Nephron (organoid): ENCODE measurements at regions not wholly inside any gene's neighbourhood (a gene's known extent, or its start where the extent isn't known, plus 50 kb on each side); places are given as distances from the start of the nearest gene placed in this dataset.

Experiments
- H3K27ac Mint-ChIP-seq, 3 experiments: 2 replicates each; pipeline ENCODE4 v1.8.0; 2020; ENCODE audit warnings: mixed read lengths in 3 of 3, mild to moderate bottlenecking in 2 of 3, moderate library complexity in 1 of 3
- H3K27me3 Mint-ChIP-seq: 2 replicates; pipeline ENCODE4 v1.8.0; 2021; ENCODE audit warnings: low read depth, mild to moderate bottlenecking, moderate library complexity, mixed read lengths
- H3K36me3 Mint-ChIP-seq: 2 replicates; pipeline ENCODE4 v1.8.0; 2020; ENCODE audit warnings: low read depth, mixed read lengths
- H3K4me1 Mint-ChIP-seq: 2 replicates; pipeline ENCODE4 v1.8.0; 2020; ENCODE audit warnings: mixed read lengths
- H3K4me3 Mint-ChIP-seq, 3 experiments: 2 replicates each; pipeline ENCODE4 v1.8.0; 2020; ENCODE audit warnings: mild to moderate bottlenecking in 3 of 3, mixed read lengths in 3 of 3, moderate library complexity in 2 of 3
- H3K9me3 Mint-ChIP-seq: 2 replicates; pipeline ENCODE4 v1.8.0; 2020; ENCODE audit warnings: mixed read lengths
- TF ChIP-seq, protein P1 (sequence below), 3 experiments: fragments of 200-600 bp; sonication (generic); IDR thresholded peaks; one replicate each; pipeline ENCODE4 v1.5.0; 2021; ENCODE audit warnings: antibody characterized with exemption in 3 of 3; ENCODE audit not compliant: unreplicated experiment in 3 of 3

DNA sequence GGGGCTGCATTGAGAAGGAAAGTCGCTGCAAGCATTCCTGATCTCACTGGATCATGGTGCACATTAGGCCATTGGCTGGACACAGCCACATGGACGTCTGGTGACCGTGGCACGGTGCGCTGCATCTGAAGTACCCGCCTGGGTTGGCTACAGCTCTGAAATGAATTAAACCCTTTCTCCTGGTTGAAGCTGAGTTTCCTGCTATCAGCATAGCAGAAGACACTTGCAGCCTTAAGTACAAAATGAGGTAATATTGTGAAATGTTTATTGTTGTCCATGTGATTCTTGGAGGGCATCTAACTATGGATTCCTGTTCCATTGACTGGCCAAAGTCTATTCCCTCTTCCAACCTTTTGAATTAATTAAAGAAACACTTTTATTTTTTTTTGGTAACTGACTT lies 89.8 kb upstream of the ADTRP start:
- Mint-ChIP-seq H3K27me3 (no peaks in the 10 kb centered on the region), H3K4me1 (peaks cover 10% of the 10 kb centered on the region), H3K9me3 (peaks cover 7% of the 10 kb centered on the region)

DNA sequence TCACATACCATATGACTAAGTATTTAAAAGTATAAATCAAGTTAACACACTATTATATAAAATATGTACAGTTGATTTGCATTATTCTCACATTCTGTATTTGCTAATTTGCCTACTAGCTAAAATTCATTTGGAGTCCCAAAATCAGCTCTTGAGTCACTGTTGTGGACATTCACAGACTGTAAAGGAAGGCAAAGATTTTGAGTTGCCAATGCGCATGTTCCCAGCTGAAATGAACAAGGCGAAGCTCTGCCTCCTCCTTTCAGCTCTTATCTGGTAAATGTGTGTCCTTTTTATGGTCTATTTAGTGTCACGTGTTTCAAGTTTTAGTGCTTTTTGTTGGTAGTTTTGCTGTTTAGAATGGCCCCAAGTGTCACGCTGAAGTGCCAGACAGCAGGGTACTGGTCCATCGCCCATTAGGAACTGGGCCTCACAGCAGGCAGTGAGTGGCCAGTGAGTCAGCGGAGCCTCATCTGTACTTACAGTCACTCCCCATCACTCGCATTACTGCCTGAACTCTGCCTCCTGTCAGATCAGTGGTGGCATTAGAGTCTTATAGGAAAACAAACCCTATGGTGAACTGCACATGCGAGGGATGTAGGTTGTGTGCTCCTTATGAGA lies 87.2 kb upstream of the ADTRP start:
- no peaks in the 10 kb centered on the region for H3K27me3 Mint-ChIP-seq
- H3K9me3 Mint-ChIP-seq, result peaks cover 12% of the 10 kb centered on the region
- TF ChIP-seq, protein P1, sequence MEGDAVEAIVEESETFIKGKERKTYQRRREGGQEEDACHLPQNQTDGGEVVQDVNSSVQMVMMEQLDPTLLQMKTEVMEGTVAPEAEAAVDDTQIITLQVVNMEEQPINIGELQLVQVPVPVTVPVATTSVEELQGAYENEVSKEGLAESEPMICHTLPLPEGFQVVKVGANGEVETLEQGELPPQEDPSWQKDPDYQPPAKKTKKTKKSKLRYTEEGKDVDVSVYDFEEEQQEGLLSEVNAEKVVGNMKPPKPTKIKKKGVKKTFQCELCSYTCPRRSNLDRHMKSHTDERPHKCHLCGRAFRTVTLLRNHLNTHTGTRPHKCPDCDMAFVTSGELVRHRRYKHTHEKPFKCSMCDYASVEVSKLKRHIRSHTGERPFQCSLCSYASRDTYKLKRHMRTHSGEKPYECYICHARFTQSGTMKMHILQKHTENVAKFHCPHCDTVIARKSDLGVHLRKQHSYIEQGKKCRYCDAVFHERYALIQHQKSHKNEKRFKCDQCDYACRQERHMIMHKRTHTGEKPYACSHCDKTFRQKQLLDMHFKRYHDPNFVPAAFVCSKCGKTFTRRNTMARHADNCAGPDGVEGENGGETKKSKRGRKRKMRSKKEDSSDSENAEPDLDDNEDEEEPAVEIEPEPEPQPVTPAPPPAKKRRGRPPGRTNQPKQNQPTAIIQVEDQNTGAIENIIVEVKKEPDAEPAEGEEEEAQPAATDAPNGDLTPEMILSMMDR (IDR thresholded peaks at IDR 0.05; ENCODE audit: unreplicated experiment in 3 of 3), result no peak
- H3K36me3 Mint-ChIP-seq, result no peaks in the 10 kb centered on the region
- H3K27ac Mint-ChIP-seq, result no peak overlapping the region
- no peak overlapping the region for H3K4me3 Mint-ChIP-seq
- peaks cover 10% of the 10 kb centered on the region for H3K4me1 Mint-ChIP-seq

More for the DNA sequence above, 89.8 kb upstream of the ADTRP start:
- Mint-ChIP-seq H3K36me3 (no peaks in the 10 kb centered on the region), H3K4me3 (no peak overlapping the region), H3K27ac (no peak overlapping the region)
- TF ChIP-seq, protein P1 (IDR thresholded peaks at IDR 0.05; ENCODE audit: unreplicated experiment in 3 of 3), result no peak

DNA sequence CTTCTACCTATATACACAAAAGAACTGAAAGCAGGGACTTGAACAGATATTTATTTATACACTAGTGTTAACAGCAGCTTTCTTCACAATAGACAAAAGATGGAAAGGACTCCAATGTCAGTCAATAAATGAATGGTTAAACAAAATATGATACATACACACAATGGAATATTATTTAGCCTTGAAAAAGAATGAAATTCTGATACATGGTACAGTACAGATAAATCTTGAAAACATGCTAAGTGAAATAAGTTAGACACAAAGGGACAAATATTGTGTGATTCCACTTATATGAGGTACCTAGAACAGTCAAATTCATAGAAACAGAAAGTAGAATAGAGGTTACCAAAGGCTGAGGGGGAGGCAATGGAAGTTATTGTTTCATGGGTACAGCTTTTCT lies 79.8 kb upstream of the ADTRP start:
- no peak overlapping the region for H3K4me3 Mint-ChIP-seq
- H3K9me3 Mint-ChIP-seq, result peaks cover 5% of the 10 kb centered on the region
- no peaks in the 10 kb centered on the region for H3K36me3 Mint-ChIP-seq

DNA sequence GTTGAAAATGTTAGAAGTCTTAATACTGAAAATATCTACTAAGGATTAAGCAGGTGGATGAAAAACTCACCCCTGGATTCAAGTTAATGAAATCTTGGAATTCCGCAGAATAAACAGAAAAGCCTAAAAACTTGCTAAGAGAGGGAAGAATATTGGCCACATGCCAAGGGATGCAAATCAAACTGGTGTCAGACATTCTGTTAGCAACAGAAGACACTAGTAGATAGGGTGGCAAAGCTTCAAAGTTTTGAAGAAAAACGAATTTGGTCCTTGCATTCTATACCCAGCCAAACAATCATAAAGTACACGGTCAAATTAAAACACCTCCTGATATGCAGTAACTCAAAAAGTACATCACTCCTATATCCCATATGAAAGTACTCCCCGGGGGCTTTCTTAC lies 77.1 kb upstream of the ADTRP start:
- Mint-ChIP-seq H3K27me3 (no peaks in the 10 kb centered on the region), H3K36me3 (no peaks in the 10 kb centered on the region), H3K9me3 (no peaks in the 10 kb centered on the region), H3K4me3 (no peak overlapping the region), H3K27ac (no peak overlapping the region), H3K4me1 (peaks cover 30% of the 10 kb centered on the region)
- TF ChIP-seq, protein P1 (IDR thresholded peaks at IDR 0.05; ENCODE audit: unreplicated experiment in 3 of 3), result no peak

More for the DNA sequence above, 79.8 kb upstream of the ADTRP start:
- no peaks in the 10 kb centered on the region for H3K27me3 Mint-ChIP-seq
- no peak overlapping the region for H3K27ac Mint-ChIP-seq
- H3K4me1 Mint-ChIP-seq, result peaks cover 13% of the 10 kb centered on the region
- TF ChIP-seq, protein P1 (IDR thresholded peaks at IDR 0.05; ENCODE audit: unreplicated experiment in 3 of 3), result no peak

DNA sequence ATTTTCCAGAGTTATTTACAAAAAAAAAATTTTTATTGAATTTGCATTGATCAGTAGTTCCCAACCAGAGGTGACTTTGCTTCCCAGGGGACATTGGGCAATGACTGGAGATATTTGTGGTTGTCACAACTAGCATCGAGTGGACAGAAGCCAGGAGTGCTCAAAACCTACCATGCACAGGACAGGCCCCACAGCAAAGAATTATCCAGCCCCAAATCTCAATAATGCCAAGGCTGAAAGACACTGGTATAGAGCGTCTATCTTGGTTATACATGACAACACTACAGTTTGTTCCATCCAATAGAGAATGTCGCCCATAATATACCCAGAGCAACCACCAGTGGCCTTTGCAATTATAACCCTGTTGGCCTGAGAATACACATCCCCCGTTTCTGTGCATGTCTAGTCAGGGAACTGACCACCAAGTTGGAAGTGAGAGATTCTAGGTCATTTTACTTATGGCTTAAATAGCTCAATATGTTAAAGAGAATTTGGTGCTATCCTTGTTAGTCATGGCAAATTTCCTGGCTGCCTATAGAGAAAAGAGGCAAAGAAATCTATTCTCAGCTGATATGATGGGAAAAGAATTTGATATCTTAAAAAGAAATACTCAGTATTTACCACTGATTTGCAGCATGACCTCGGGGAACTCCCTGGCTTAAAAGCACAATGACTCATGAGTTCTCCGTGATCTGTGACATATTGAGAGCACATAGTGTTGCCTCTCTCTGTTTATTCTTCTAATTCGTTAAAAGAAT lies 76.0 kb upstream of the ADTRP start:
- no peak overlapping the region for H3K27ac Mint-ChIP-seq

More for the DNA sequence above, 76.0 kb upstream of the ADTRP start:
- H3K4me3 Mint-ChIP-seq, result no peak overlapping the region
- H3K9me3 Mint-ChIP-seq, result no peaks in the 10 kb centered on the region
- TF ChIP-seq, protein P1 (IDR thresholded peaks at IDR 0.05; ENCODE audit: unreplicated experiment in 3 of 3), result no peak
- peaks cover 30% of the 10 kb centered on the region for H3K4me1 Mint-ChIP-seq
- H3K36me3 Mint-ChIP-seq, result no peaks in the 10 kb centered on the region
- no peaks in the 10 kb centered on the region for H3K27me3 Mint-ChIP-seq
